Mesothelial cell of epicardium (in vitro differentiated cells): ENCODE measurements at regions not wholly inside any gene's neighbourhood (a gene's known extent, or its start where the extent isn't known, plus 50 kb on each side); places are given as distances from the start of the nearest gene placed in this dataset.

Source experiments
- DNase-seq, 2 experiments: peaks; one replicate each; pipeline ENCODE4 v3.0.0; 2021; ENCODE audit warnings: low spot score in 2 of 2; ENCODE audit not compliant: unreplicated experiment in 2 of 2
- H3K27ac Mint-ChIP-seq: 2 replicates; pipeline ENCODE4 v1.8.0; 2021; ENCODE audit warnings: mixed read lengths
- H3K27me3 Mint-ChIP-seq: 2 replicates; pipeline ENCODE4 v1.8.0; 2021; ENCODE audit warnings: low read depth, mixed read lengths
- H3K36me3 Mint-ChIP-seq: 2 replicates; pipeline ENCODE4 v1.8.0; 2021; ENCODE audit warnings: mixed read lengths
- H3K4me1 Mint-ChIP-seq: 2 replicates; pipeline ENCODE4 v1.8.0; 2021; ENCODE audit warnings: mixed read lengths
- H3K4me3 Mint-ChIP-seq: 2 replicates; pipeline ENCODE4 v1.8.0; 2021; ENCODE audit warnings: mild to moderate bottlenecking, moderate library complexity, mixed read lengths
- H3K9me3 Mint-ChIP-seq: 2 replicates; pipeline ENCODE4 v1.8.0; 2021; ENCODE audit warnings: mixed read lengths
- TF ChIP-seq, protein P1 (sequence below): fragments of 200-600 bp; sonication (generic); IDR thresholded peaks from one replicate; pipeline ENCODE4 v1.5.0; 2021; ENCODE audit warnings: antibody characterized with exemption; ENCODE audit not compliant: unreplicated experiment

- Mint-ChIP-seq H3K4me1 (peaks cover 34% of the 10 kb centered on the region), H3K27ac (no peak overlapping the region), H3K9me3 (peaks cover 5% of the 10 kb centered on the region), H3K4me3 (no peak overlapping the region), H3K27me3 (no peaks in the 10 kb centered on the region), H3K36me3 (no peaks in the 10 kb centered on the region)
- DNase-seq, result no peak
- TF ChIP-seq, protein P1, sequence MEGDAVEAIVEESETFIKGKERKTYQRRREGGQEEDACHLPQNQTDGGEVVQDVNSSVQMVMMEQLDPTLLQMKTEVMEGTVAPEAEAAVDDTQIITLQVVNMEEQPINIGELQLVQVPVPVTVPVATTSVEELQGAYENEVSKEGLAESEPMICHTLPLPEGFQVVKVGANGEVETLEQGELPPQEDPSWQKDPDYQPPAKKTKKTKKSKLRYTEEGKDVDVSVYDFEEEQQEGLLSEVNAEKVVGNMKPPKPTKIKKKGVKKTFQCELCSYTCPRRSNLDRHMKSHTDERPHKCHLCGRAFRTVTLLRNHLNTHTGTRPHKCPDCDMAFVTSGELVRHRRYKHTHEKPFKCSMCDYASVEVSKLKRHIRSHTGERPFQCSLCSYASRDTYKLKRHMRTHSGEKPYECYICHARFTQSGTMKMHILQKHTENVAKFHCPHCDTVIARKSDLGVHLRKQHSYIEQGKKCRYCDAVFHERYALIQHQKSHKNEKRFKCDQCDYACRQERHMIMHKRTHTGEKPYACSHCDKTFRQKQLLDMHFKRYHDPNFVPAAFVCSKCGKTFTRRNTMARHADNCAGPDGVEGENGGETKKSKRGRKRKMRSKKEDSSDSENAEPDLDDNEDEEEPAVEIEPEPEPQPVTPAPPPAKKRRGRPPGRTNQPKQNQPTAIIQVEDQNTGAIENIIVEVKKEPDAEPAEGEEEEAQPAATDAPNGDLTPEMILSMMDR, result no peak
These were observed 137.1 kb upstream of the MAGI3 start for GRCh38 chr1:113253187-113253586.

GRCh38 chr1:113253590-113253989, 136.7 kb upstream of the MAGI3 start:
- H3K4me1 Mint-ChIP-seq, result peaks cover 34% of the 10 kb centered on the region
- no peaks in the 10 kb centered on the region for H3K36me3 Mint-ChIP-seq
- H3K9me3 Mint-ChIP-seq, result peaks cover 5% of the 10 kb centered on the region
- no peak for DNase-seq
- no peak overlapping the region for H3K4me3 Mint-ChIP-seq
- TF ChIP-seq, protein P1, result no peak
- H3K27ac Mint-ChIP-seq, result no peak overlapping the region
- no peaks in the 10 kb centered on the region for H3K27me3 Mint-ChIP-seq

- TF ChIP-seq, protein P1, result no peak
- H3K4me1 Mint-ChIP-seq, result peaks cover 34% of the 10 kb centered on the region
- H3K27me3 Mint-ChIP-seq, result no peaks in the 10 kb centered on the region
- no peaks in the 10 kb centered on the region for H3K36me3 Mint-ChIP-seq
- peak overlapping the region; percentile 76 for H3K27ac Mint-ChIP-seq
- H3K4me3 Mint-ChIP-seq, result peak overlapping the region; percentile 9
- no peak for DNase-seq
- peaks cover 5% of the 10 kb centered on the region for H3K9me3 Mint-ChIP-seq
These were observed 135.1 kb upstream of the MAGI3 start for GRCh38 chr1:113255038-113255719.

- peak overlapping the region; percentile 76 for H3K27ac Mint-ChIP-seq
- DNase-seq, result no peak
- peaks cover 34% of the 10 kb centered on the region for H3K4me1 Mint-ChIP-seq
- H3K36me3 Mint-ChIP-seq, result no peaks in the 10 kb centered on the region
- no peaks in the 10 kb centered on the region for H3K27me3 Mint-ChIP-seq
- no peak overlapping the region for H3K4me3 Mint-ChIP-seq
- TF ChIP-seq, protein P1, result no peak
- H3K9me3 Mint-ChIP-seq, result peaks cover 5% of the 10 kb centered on the region
These were observed 134.5 kb upstream of the MAGI3 start for GRCh38 chr1:113255720-113256347.

GRCh38 chr1:113256348-113256729, 134.0 kb upstream of the MAGI3 start:
- Mint-ChIP-seq H3K27ac (peak overlapping the region; percentile 13), H3K36me3 (no peaks in the 10 kb centered on the region), H3K4me1 (peaks cover 34% of the 10 kb centered on the region), H3K9me3 (peaks cover 5% of the 10 kb centered on the region), H3K4me3 (no peak overlapping the region), H3K27me3 (no peaks in the 10 kb centered on the region)
- DNase-seq, result no peak
- TF ChIP-seq, protein P1, result no peak
